IMR-90 (cell line): ENCODE measurements at regions not wholly inside any gene's neighbourhood (a gene's known extent, or its start where the extent isn't known, plus 50 kb on each side); places are given as distances from the start of the nearest gene placed in this dataset.
"Not testable (repeated sequence)": the region's sequence is repeated elsewhere in the genome, so short reads cannot be mapped to it uniquely, and the experiment has no call there.

Source experiments
- ATAC-seq: fragments of 200-7000 bp; cut with Tn5 transposase; 2 replicates; pipeline ENCODE4 v1.9.1; 2020; ENCODE audit warnings: low read depth, mild to moderate bottlenecking, moderate library complexity
- BruUV-seq: library from RNA; stranded (reverse); fragments of 400-500 nt; replicated peaks from 2 replicates; lab custom pipeline; 2021; lab: Mats Ljungman, UMichigan
- CTCF ChIA-PET: fragments of 300-600 bp; formaldehyde crosslinking; extraction: SDS; loops from one replicate; lab custom pipeline; 2021; ENCODE audit warnings: antibody characterized with exemption; lab: Yijun Ruan, JAX
- POLR2A ChIA-PET: fragments of 300-600 bp; sonication (Branson Sonifier 250); formaldehyde crosslinking; loops from one replicate; lab custom pipeline; 2022; ENCODE audit warnings: antibody characterized with exemption; ENCODE audit not compliant: unreplicated experiment; lab: Charles Lee
- DNase-seq: peaks from one replicate; pipeline ENCODE4 v3.0.0; 2013
- H2AFZ ChIP-seq: replicated peaks from 2 replicates; pipeline ENCODE3; 2013; ENCODE audit warnings: low read length, mild to moderate bottlenecking; ENCODE audit not compliant: poor library complexity
- H2AK5ac ChIP-seq: 2 replicates; pipeline ENCODE4 v1.6.1; 2013; ENCODE audit warnings: low read depth, low read length, inconsistent platforms
- H2AK9ac ChIP-seq: replicated peaks from 2 replicates; pipeline ENCODE3; 2013; ENCODE audit warnings: mild to moderate bottlenecking, low read depth, low read length, moderate library complexity; ENCODE audit not compliant: poor library complexity
- H2BK120ac ChIP-seq: 2 replicates; pipeline ENCODE4 v1.6.1; 2013; ENCODE audit warnings: low read depth, low read length, inconsistent platforms
- H2BK15ac ChIP-seq: 3 replicates; pipeline ENCODE4 v1.6.1; 2013; ENCODE audit warnings: low read depth, low read length, inconsistent platforms
- H2BK20ac ChIP-seq: 2 replicates; pipeline ENCODE4 v1.6.1; 2013; ENCODE audit warnings: low read depth, mild to moderate bottlenecking, inconsistent platforms, low read length, moderate library complexity
- H2BK5ac ChIP-seq: 2 replicates; pipeline ENCODE4 v1.6.1; 2013; ENCODE audit warnings: mild to moderate bottlenecking, low read depth, low read length, inconsistent platforms; ENCODE audit not compliant: poor library complexity, severe bottlenecking
- H3K14ac ChIP-seq: replicated peaks from 2 replicates; pipeline ENCODE4 v1.6.1; 2013; ENCODE audit warnings: low read depth, low read length, inconsistent platforms
- H3K18ac ChIP-seq: 2 replicates; pipeline ENCODE4 v1.6.1; 2013; ENCODE audit warnings: low read depth, low read length, control low read depth
- H3K23ac ChIP-seq: 2 replicates; pipeline ENCODE4 v1.6.1; 2013; ENCODE audit warnings: low read depth, low read length, inconsistent platforms
- H3K27ac ChIP-seq: 2 replicates; pipeline ENCODE4 v1.5.1; 2013; ENCODE audit warnings: mild to moderate bottlenecking, control low read depth, low read length; ENCODE audit not compliant: insufficient read depth
- H3K27me3 ChIP-seq: 2 replicates; pipeline ENCODE4 v1.6.1; 2013; ENCODE audit warnings: low read length; ENCODE audit not compliant: control insufficient read depth, insufficient read depth
- H3K36me3 ChIP-seq: 2 replicates; pipeline ENCODE4 v1.6.1; 2013; ENCODE audit warnings: low read length, mixed read lengths; ENCODE audit not compliant: control insufficient read depth, insufficient read depth
- H3K4ac ChIP-seq: 2 replicates; pipeline ENCODE4 v1.6.1; 2013; ENCODE audit warnings: low read depth, low read length, inconsistent platforms
- H3K4me1 ChIP-seq: 2 replicates; pipeline ENCODE4 v1.6.1; 2013; ENCODE audit warnings: low read length, mixed read lengths; ENCODE audit not compliant: control insufficient read depth, insufficient read depth
- H3K4me2 ChIP-seq: 2 replicates; pipeline ENCODE4 v1.6.1; 2013; ENCODE audit warnings: low read depth, mild to moderate bottlenecking, control low read depth, low read length, moderate library complexity
- H3K4me3 ChIP-seq: 2 replicates; pipeline ENCODE4 v1.5.1; 2013; ENCODE audit warnings: low read depth, mild to moderate bottlenecking, control low read depth, low read length, moderate library complexity; ENCODE audit not compliant: insufficient read depth
- H3K56ac ChIP-seq: 2 replicates; pipeline ENCODE4 v1.6.1; 2013; ENCODE audit warnings: low read length, inconsistent platforms; ENCODE audit not compliant: insufficient read depth; ENCODE audit errors: extremely low read depth
- H3K79me1 ChIP-seq, 2 experiments: 2 replicates each; pipeline ENCODE4 v1.6.1; 2013; ENCODE audit warnings: low read length in 2 of 2, inconsistent platforms in 1 of 2, low read depth in 1 of 2
- H3K9ac ChIP-seq: 2 replicates; pipeline ENCODE4 v1.6.1; 2013; ENCODE audit warnings: low read depth, low read length, control low read depth
- H3K9me1 ChIP-seq: 2 replicates; pipeline ENCODE4 v1.6.1; 2013; ENCODE audit warnings: low read length, inconsistent platforms; ENCODE audit not compliant: insufficient read depth
- H3K9me3 ChIP-seq: 2 replicates; pipeline ENCODE4 v1.6.1; 2013; ENCODE audit warnings: low read length; ENCODE audit not compliant: control insufficient read depth, insufficient read depth
- H4K20me1 ChIP-seq: 2 replicates; pipeline ENCODE4 v1.6.1; 2013; ENCODE audit warnings: low read length, inconsistent platforms; ENCODE audit not compliant: insufficient read depth
- H4K5ac ChIP-seq: 2 replicates; pipeline ENCODE4 v1.6.1; 2013; ENCODE audit warnings: mild to moderate bottlenecking, low read depth, low read length, control low read depth
- H4K8ac ChIP-seq, 2 experiments: 2 replicates each; pipeline ENCODE4 v1.6.1; 2013; ENCODE audit warnings: low read depth in 2 of 2, low read length in 2 of 2, control low read depth in 1 of 2, inconsistent platforms in 1 of 2
- H4K91ac ChIP-seq: 2 replicates; pipeline ENCODE4 v1.6.1; 2013; ENCODE audit warnings: low read depth, low read length, inconsistent platforms; ENCODE audit not compliant: insufficient read depth
- WGBS, 2 experiments: methylation state at CpG; one replicate each; pipeline versions ENCODE4 v1.1.5 to v1.1.7; 2013; ENCODE audit warnings: missing lambda C conversion rate in 2 of 2; ENCODE audit not compliant: insufficient read length in 1 of 2; ENCODE audit errors: extremely low coverage in 2 of 2; 5-methylcytosine and 5-hydroxymethylcytosine counted together
- dilution Hi-C: fragments of 300-500 bp; cut with HindIII; formaldehyde crosslinking; loops from one replicate; pipeline ENCODE4 v1.14.3; 2018; ENCODE audit warnings: low sequenced_read_pairs; ENCODE audit not compliant: unreplicated experiment
- in situ Hi-C: fragments of 300-500 bp; cut with MboI; formaldehyde crosslinking; loops from 3 replicates; pipeline ENCODE4 v1.14.3; 2019; ENCODE audit warnings: low sequenced_read_pairs, inconsistent platforms, mixed read lengths
- intact Hi-C: fragments of 100-400 bp; cut with micrococcal nuclease; formaldehyde crosslinking; loops from 2 replicates; pipeline ENCODE4 v1.10.0; 2022

- H2AK9ac ChIP-seq, H2AFZ ChIP-seq, H2AK5ac ChIP-seq, H2BK120ac ChIP-seq, H2BK5ac ChIP-seq, H3K9ac ChIP-seq, DNase-seq, H3K4me2 ChIP-seq, H3K4me3 ChIP-seq, in situ Hi-C loops, BruUV-seq, H3K79me1 ChIP-seq, H4K91ac ChIP-seq, H3K36me3 ChIP-seq, CTCF ChIA-PET, intact Hi-C loops, H3K9me3 ChIP-seq, ATAC-seq, H3K4me1 ChIP-seq, H3K14ac ChIP-seq, H3K27ac ChIP-seq, H3K23ac ChIP-seq, H4K8ac ChIP-seq, H4K20me1 ChIP-seq, POLR2A ChIA-PET, H3K56ac ChIP-seq, H3K27me3 ChIP-seq, H4K5ac ChIP-seq, dilution Hi-C loops, H2BK20ac ChIP-seq, H3K4ac ChIP-seq, H3K9me1 ChIP-seq, H3K18ac ChIP-seq, H2BK15ac ChIP-seq: not testable (repeated sequence)
- WGBS, 2 experiments: no CpG with 5 or more reads among the region's 13 CpGs
Observed at GRCh38 chr9:41279437-41279836, 90.3 kb upstream of the ZNG1F start.

DNA sequence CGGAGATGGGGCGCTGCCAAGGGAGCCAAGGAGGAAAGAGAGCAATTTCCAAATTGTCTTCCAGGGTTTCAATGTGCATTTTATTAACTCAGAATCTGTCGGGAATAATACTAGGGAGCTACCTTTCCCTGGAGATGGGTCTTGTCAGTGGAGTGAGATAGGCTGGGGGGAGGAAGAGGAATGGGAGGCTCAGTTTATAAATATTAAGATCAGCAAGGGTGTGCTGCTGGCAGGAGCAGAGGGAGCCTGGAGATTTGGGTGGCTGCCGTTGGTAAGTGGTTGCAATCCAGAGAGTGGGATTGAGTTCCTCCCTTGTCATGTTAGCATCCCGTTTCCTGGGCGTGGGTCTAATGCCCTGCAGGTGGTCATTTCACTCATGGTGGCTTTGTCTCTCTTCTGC lies 89.9 kb upstream of the ZNG1F start:
- H4K5ac ChIP-seq, H2BK20ac ChIP-seq, H3K27me3 ChIP-seq, H3K9ac ChIP-seq, H3K79me1 ChIP-seq, H2AK9ac ChIP-seq, in situ Hi-C loops, H3K56ac ChIP-seq, H3K18ac ChIP-seq, H2BK120ac ChIP-seq, H3K36me3 ChIP-seq, H4K91ac ChIP-seq, H3K14ac ChIP-seq, H3K9me3 ChIP-seq, H3K4me1 ChIP-seq, H2BK5ac ChIP-seq, CTCF ChIA-PET, ATAC-seq, H3K4ac ChIP-seq, DNase-seq, H4K20me1 ChIP-seq, H3K4me2 ChIP-seq, H2AFZ ChIP-seq, H3K27ac ChIP-seq, H2AK5ac ChIP-seq, BruUV-seq, dilution Hi-C loops, H2BK15ac ChIP-seq, H3K4me3 ChIP-seq, H3K23ac ChIP-seq, H3K9me1 ChIP-seq, H4K8ac ChIP-seq, intact Hi-C loops, POLR2A ChIA-PET: not testable (repeated sequence)
- no CpG with 5 or more reads among the region's 6 CpGs for WGBS, 2 experiments
